ENCODE measurements at regions not wholly inside any gene's neighbourhood (a gene's known extent, or its start where the extent isn't known, plus 50 kb on each side); places are given as distances from the start of the nearest gene placed in this dataset.

GRCh38 chr5:74328221-74328630 is 312.3 kb downstream of the ENC1 start:
- Histone ChIP-seq H3K27ac (no peak overlapping the region), H3K4me1 (no peaks in the 10 kb centered on the region), H3K9me3 (no peaks in the 10 kb centered on the region), H3K27me3 (no peaks in the 10 kb centered on the region), H3K36me3 (no peaks in the 10 kb centered on the region), H3K4me3 (no peak overlapping the region)
- TF ChIP-seq EP300 (IDR thresholded peaks at IDR 0.05) = no peak
- DNase-seq (ENCODE audit: low spot score in 2 of 2) = no peak
- 34% methylated on average over 1 of the region's 1 CpG for WGBS

- Histone ChIP-seq H3K9me3 (no peaks in the 10 kb centered on the region), H3K36me3 (no peaks in the 10 kb centered on the region), H3K27me3 (no peaks in the 10 kb centered on the region), H3K4me1 (no peaks in the 10 kb centered on the region), H3K4me3 (no peak overlapping the region), H3K27ac (no peak overlapping the region)
- no peak for DNase-seq (ENCODE audit: low spot score in 2 of 2)
- no peak for TF ChIP-seq POLR2AphosphoS5 (IDR thresholded peaks at IDR 0.05)
- WGBS = 90% methylated on average over 2 of the region's 2 CpGs
Measured at GRCh38 chr5:74327339-74327685, 313.2 kb downstream of the ENC1 start.

- H3K36me3 ChIP-seq = no peaks in the 10 kb centered on the region
- no peaks in the 10 kb centered on the region for H3K27me3 ChIP-seq
- no peak overlapping the region for H3K27ac ChIP-seq
- WGBS = 78% methylated on average over 6 of the region's 6 CpGs
- H3K4me1 ChIP-seq = no peaks in the 10 kb centered on the region
- no peak overlapping the region for H3K4me3 ChIP-seq
- no peaks in the 10 kb centered on the region for H3K9me3 ChIP-seq
- TF ChIP-seq POLR2A (IDR thresholded peaks at IDR 0.05) = no peak
- TF ChIP-seq CTCF (IDR thresholded peaks at IDR 0.05) = no peak
- no peak for TF ChIP-seq POLR2AphosphoS5 (IDR thresholded peaks at IDR 0.05)
- TF ChIP-seq EP300 (IDR thresholded peaks at IDR 0.05) = no peak
- DNase-seq (ENCODE audit: low spot score in 2 of 2) = no peak
Measured at GRCh38 chr5:74326571-74327338, 313.8 kb downstream of the ENC1 start.

GRCh38 chr5:74325866-74326265 is 314.7 kb downstream of the ENC1 start:
- Histone ChIP-seq H3K4me1 (no peaks in the 10 kb centered on the region), H3K9me3 (no peaks in the 10 kb centered on the region), H3K27me3 (no peaks in the 10 kb centered on the region), H3K36me3 (no peaks in the 10 kb centered on the region), H3K27ac (no peak overlapping the region), H3K4me3 (no peak overlapping the region)
- no peak for DNase-seq (ENCODE audit: low spot score in 2 of 2)
- 83% methylated on average over 2 of the region's 2 CpGs for WGBS
- TF ChIP-seq EP300 (IDR thresholded peaks at IDR 0.05) (no peak), CTCF (IDR thresholded peaks at IDR 0.05) (no peak), POLR2A (IDR thresholded peaks at IDR 0.05) (no peak), POLR2AphosphoS5 (IDR thresholded peaks at IDR 0.05) (no peak)

- Histone ChIP-seq H3K27ac (no peak overlapping the region), H3K27me3 (no peaks in the 10 kb centered on the region), H3K4me3 (no peak overlapping the region), H3K36me3 (no peaks in the 10 kb centered on the region), H3K4me1 (no peaks in the 10 kb centered on the region), H3K9me3 (no peaks in the 10 kb centered on the region)
- no peak for DNase-seq (ENCODE audit: low spot score in 2 of 2)
- 94% methylated on average over 4 of the region's 4 CpGs for WGBS
- no peak for TF ChIP-seq CTCF (IDR thresholded peaks at IDR 0.05)
- no peak for TF ChIP-seq POLR2A (IDR thresholded peaks at IDR 0.05)
Measured at GRCh38 chr5:74324556-74324955, 316.0 kb downstream of the ENC1 start.

- 61% methylated on average over 3 of the region's 3 CpGs for WGBS
- no peaks in the 10 kb centered on the region for H3K9me3 ChIP-seq
- H3K36me3 ChIP-seq = no peaks in the 10 kb centered on the region
- no peak for TF ChIP-seq CTCF (IDR thresholded peaks at IDR 0.05)
- no peak overlapping the region for H3K4me3 ChIP-seq
- H3K27ac ChIP-seq = no peak overlapping the region
- DNase-seq (ENCODE audit: low spot score in 2 of 2) = no peak
- H3K4me1 ChIP-seq = no peaks in the 10 kb centered on the region
- H3K27me3 ChIP-seq = no peaks in the 10 kb centered on the region
Measured at GRCh38 chr5:74322944-74323343, 317.6 kb downstream of the ENC1 start.
